Lung (tissue), 11 donors: ENCODE measurements at regions not wholly inside any gene's neighbourhood (a gene's known extent, or its start where the extent isn't known, plus 50 kb on each side); places are given as distances from the start of the nearest gene placed in this dataset.

ENCODE experiments used
- ATAC-seq: fragments of 200-7000 bp; cut with Tn5 transposase; one replicate; pipeline ENCODE4 v1.9.1; 2020; ENCODE audit warnings: moderate number of reproducible peaks; ENCODE audit not compliant: insufficient read depth, low FRiP score
- DNase-seq, 3 donors: peaks; one replicate each; pipeline ENCODE4 v3.0.0-alpha.2; 2013 to 2017
- H3K27ac ChIP-seq, 2 donors: one replicate each; pipeline ENCODE4 v1.5.1; 2013; ENCODE audit warnings: mild to moderate bottlenecking in 2 of 2, moderate library complexity in 2 of 2, control low read depth in 1 of 2, inconsistent platforms in 1 of 2, low read depth in 1 of 2, low read length in 1 of 2
- H3K27me3 ChIP-seq, 3 donors: one replicate each; pipeline ENCODE4 v1.5.1; 2013; ENCODE audit warnings: low read length in 2 of 3; ENCODE audit not compliant: control insufficient read depth in 3 of 3, insufficient read depth in 3 of 3
- H3K36me3 ChIP-seq, 4 donors: one replicate each; pipeline ENCODE4 v1.5.1; 2013; ENCODE audit warnings: low read length in 4 of 4, mild to moderate bottlenecking in 1 of 4, moderate library complexity in 1 of 4; ENCODE audit not compliant: control insufficient read depth in 4 of 4, insufficient read depth in 4 of 4
- H3K4me1 ChIP-seq, 5 donors: one replicate each; pipeline ENCODE4 v1.5.1; 2013; ENCODE audit warnings: low read length in 5 of 5, mild to moderate bottlenecking in 2 of 5, moderate library complexity in 1 of 5; ENCODE audit not compliant: control insufficient read depth in 5 of 5, insufficient read depth in 5 of 5
- H3K4me3 ChIP-seq: one replicate; pipeline ENCODE4 v1.5.1; 2013; ENCODE audit warnings: mild to moderate bottlenecking, control low read depth, moderate library complexity
- H3K9ac ChIP-seq, 2 donors: one replicate each; pipeline ENCODE4 v1.5.1; 2013; ENCODE audit warnings: low read length in 2 of 2, control low read depth in 1 of 2; ENCODE audit not compliant: insufficient read depth in 1 of 2
- H3K9me3 ChIP-seq, 4 donors: one replicate each; pipeline ENCODE4 v1.5.1; 2013; ENCODE audit warnings: low read length in 3 of 4, mild to moderate bottlenecking in 1 of 4, moderate library complexity in 1 of 4; ENCODE audit not compliant: control insufficient read depth in 4 of 4, insufficient read depth in 3 of 4
- WGBS, 2 donors: extraction: QIAGEN DNeasy Blood & Tissue Kit; methylation state at CpG; one replicate each; pipeline ENCODE4 v1.1.7; 2013; 5-methylcytosine and 5-hydroxymethylcytosine counted together
- TF ChIP-seq, protein P1 (sequence below): IDR thresholded peaks from 2 replicates; pipeline ENCODE4 v1.5.1; 2012; ENCODE audit warnings: mild to moderate bottlenecking; ENCODE audit errors: control extremely low read depth, extremely low read depth
- donor health status: control.
- donor health status: control.
- donor health status: Bipolar disorder and iron deficiency.
- donor health status: healthy.
- donor health status: DM: yes; HTN: yes; CAD: no.

GRCh38 chr1:43074244-43074643 lies 97.8 kb downstream of the EBNA1BP2 start:
- no peaks in the 10 kb centered on the region for H3K9me3 ChIP-seq
- TF ChIP-seq, protein P1, sequence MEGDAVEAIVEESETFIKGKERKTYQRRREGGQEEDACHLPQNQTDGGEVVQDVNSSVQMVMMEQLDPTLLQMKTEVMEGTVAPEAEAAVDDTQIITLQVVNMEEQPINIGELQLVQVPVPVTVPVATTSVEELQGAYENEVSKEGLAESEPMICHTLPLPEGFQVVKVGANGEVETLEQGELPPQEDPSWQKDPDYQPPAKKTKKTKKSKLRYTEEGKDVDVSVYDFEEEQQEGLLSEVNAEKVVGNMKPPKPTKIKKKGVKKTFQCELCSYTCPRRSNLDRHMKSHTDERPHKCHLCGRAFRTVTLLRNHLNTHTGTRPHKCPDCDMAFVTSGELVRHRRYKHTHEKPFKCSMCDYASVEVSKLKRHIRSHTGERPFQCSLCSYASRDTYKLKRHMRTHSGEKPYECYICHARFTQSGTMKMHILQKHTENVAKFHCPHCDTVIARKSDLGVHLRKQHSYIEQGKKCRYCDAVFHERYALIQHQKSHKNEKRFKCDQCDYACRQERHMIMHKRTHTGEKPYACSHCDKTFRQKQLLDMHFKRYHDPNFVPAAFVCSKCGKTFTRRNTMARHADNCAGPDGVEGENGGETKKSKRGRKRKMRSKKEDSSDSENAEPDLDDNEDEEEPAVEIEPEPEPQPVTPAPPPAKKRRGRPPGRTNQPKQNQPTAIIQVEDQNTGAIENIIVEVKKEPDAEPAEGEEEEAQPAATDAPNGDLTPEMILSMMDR, result no peak
- ATAC-seq, result no peak
- no peaks in the 10 kb centered on the region for H3K27me3 ChIP-seq
- H3K4me3 ChIP-seq, result no peak overlapping the region
- H3K27ac ChIP-seq, result no peak overlapping the region
- H3K9ac ChIP-seq, result no peak overlapping the region
- H3K4me1 ChIP-seq, result peaks cover 0 to 7% (median 0%) of the 10 kb centered on the region in 5 donors
- WGBS, 2 donors, result 80 to 92% methylated on average over 3 of the region's 3 CpGs
- DNase-seq, result peak in 1 of 3 donors; percentile 16
- H3K36me3 ChIP-seq, result no peaks in the 10 kb centered on the region

DNA sequence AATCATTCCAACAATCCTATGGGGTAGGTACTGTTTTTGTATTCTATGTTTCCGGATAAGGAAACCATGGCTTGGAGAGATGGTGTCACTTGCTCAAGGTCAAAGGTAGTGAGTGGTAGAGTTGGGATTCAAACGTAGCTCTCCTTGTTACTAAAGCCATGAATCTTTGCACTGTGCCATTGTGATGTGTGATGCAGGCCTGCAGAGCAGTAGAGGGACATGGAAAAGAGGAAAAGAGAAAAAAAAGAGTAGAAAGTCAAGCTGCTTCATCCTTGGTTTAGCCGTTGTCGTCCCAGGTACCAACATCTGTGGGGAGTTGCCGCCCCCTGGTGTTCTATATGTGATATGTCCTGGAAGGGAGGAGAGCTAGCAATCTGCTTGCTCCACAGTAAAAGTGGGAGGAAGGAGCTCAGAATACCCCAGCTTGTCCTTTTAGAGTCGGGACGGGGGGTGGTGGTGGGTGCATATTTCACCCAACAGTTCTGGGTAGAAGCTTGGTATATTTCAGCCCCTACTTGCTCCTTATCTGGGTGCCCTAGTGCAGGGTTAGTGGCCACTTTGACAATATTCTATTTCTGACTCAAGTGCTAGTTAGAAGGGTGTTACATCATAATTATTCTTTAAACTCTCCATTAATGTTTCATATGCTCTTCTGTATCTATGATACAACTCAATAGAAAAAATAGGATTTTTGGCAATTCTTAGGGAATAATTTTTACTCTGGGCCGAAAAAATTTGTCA lies 98.4 kb downstream of the EBNA1BP2 start:
- no peak overlapping the region for H3K9ac ChIP-seq
- TF ChIP-seq, protein P1, result peak; percentile 92
- no peak overlapping the region for H3K27ac ChIP-seq
- H3K4me1 ChIP-seq, result peaks cover 0 to 12% (median 3%) of the 10 kb centered on the region in 5 donors
- ATAC-seq, result peak; percentile 89
- H3K36me3 ChIP-seq, result no peaks in the 10 kb centered on the region
- H3K27me3 ChIP-seq, result no peaks in the 10 kb centered on the region
- H3K9me3 ChIP-seq, result no peaks in the 10 kb centered on the region
- DNase-seq, result peak; percentile 86 to 89 (median 89)
- 25 to 37% methylated on average over 8 of the region's 8 CpGs for WGBS, 2 donors
- H3K4me3 ChIP-seq, result no peak overlapping the region

DNA sequence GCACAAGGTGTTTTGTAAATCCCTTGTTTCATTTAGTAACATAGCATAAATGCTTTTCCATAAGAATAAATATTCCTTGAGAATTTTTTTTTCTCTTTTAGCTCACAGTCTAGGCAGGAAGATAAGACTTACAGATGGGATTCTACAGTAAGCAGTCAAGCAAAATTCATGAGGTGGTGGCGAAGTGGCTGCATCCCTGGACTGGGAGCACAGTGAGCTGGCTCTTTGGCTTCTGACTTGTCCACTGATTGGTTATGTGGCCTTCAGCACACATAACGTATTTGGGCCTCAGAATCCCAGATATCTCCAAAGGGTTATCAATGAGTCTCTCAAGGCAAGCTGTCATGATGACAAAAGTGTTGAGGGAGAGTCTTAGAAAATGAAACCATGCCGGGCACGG lies 99.8 kb downstream of the EBNA1BP2 start:
- no peak for DNase-seq
- no peak overlapping the region for H3K27ac ChIP-seq
- no peak overlapping the region for H3K4me3 ChIP-seq
- no peaks in the 10 kb centered on the region for H3K27me3 ChIP-seq
- no peak for ATAC-seq
- H3K9me3 ChIP-seq, result no peaks in the 10 kb centered on the region
- H3K9ac ChIP-seq, result no peak overlapping the region
- H3K4me1 ChIP-seq, result peaks cover 0 to 22% (median 7%) of the 10 kb centered on the region in 5 donors
- H3K36me3 ChIP-seq, result no peaks in the 10 kb centered on the region
- TF ChIP-seq, protein P1, result no peak
- 90 to 92% methylated on average over 4 of the region's 4 CpGs for WGBS, 2 donors
